ENCODE measurements at regions not wholly inside any gene's neighbourhood (a gene's known extent, or its start where the extent isn't known, plus 50 kb on each side); places are given as distances from the start of the nearest gene placed in this dataset.

DNA sequence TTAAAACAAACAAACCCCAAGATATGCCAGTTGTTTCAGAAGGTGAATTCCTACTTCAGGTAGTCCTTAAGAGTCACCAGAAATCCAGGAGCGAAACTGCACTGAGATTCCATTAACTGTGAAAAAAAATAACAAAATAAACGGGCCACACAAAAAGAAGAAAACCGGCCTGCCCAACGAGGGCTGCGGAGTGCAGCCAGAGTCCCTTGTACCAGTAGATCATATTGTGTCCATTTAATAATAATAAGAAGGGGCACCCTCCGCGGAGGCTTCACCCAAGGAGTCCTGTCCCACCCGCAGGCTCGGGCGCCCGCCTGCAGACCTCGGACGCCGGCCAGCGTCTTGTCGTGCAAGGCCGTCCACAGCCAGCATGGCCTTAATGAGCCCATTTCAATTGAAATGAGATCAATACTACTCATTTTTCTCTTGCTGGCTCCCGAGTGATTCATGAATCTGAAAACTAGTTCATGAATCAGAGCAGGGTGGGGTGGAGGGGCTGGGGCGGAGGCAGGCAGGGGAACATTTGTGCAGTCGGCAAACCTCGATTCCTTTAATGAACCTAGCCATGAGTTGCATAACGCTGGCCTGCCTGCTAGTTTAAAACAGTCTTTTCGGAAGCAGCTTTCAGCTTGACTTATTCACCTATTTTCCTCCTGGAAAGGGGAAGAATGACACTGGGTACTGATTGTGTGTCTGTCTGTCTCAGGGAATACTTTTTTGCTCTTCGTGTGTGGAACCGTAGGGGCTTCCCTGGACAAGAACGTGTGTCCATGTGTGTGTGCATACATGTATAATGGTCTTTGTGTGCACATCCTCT, 113.1 kb upstream of the IRF2BP2 start (continued):
- TF ChIP-seq, protein P1, sequence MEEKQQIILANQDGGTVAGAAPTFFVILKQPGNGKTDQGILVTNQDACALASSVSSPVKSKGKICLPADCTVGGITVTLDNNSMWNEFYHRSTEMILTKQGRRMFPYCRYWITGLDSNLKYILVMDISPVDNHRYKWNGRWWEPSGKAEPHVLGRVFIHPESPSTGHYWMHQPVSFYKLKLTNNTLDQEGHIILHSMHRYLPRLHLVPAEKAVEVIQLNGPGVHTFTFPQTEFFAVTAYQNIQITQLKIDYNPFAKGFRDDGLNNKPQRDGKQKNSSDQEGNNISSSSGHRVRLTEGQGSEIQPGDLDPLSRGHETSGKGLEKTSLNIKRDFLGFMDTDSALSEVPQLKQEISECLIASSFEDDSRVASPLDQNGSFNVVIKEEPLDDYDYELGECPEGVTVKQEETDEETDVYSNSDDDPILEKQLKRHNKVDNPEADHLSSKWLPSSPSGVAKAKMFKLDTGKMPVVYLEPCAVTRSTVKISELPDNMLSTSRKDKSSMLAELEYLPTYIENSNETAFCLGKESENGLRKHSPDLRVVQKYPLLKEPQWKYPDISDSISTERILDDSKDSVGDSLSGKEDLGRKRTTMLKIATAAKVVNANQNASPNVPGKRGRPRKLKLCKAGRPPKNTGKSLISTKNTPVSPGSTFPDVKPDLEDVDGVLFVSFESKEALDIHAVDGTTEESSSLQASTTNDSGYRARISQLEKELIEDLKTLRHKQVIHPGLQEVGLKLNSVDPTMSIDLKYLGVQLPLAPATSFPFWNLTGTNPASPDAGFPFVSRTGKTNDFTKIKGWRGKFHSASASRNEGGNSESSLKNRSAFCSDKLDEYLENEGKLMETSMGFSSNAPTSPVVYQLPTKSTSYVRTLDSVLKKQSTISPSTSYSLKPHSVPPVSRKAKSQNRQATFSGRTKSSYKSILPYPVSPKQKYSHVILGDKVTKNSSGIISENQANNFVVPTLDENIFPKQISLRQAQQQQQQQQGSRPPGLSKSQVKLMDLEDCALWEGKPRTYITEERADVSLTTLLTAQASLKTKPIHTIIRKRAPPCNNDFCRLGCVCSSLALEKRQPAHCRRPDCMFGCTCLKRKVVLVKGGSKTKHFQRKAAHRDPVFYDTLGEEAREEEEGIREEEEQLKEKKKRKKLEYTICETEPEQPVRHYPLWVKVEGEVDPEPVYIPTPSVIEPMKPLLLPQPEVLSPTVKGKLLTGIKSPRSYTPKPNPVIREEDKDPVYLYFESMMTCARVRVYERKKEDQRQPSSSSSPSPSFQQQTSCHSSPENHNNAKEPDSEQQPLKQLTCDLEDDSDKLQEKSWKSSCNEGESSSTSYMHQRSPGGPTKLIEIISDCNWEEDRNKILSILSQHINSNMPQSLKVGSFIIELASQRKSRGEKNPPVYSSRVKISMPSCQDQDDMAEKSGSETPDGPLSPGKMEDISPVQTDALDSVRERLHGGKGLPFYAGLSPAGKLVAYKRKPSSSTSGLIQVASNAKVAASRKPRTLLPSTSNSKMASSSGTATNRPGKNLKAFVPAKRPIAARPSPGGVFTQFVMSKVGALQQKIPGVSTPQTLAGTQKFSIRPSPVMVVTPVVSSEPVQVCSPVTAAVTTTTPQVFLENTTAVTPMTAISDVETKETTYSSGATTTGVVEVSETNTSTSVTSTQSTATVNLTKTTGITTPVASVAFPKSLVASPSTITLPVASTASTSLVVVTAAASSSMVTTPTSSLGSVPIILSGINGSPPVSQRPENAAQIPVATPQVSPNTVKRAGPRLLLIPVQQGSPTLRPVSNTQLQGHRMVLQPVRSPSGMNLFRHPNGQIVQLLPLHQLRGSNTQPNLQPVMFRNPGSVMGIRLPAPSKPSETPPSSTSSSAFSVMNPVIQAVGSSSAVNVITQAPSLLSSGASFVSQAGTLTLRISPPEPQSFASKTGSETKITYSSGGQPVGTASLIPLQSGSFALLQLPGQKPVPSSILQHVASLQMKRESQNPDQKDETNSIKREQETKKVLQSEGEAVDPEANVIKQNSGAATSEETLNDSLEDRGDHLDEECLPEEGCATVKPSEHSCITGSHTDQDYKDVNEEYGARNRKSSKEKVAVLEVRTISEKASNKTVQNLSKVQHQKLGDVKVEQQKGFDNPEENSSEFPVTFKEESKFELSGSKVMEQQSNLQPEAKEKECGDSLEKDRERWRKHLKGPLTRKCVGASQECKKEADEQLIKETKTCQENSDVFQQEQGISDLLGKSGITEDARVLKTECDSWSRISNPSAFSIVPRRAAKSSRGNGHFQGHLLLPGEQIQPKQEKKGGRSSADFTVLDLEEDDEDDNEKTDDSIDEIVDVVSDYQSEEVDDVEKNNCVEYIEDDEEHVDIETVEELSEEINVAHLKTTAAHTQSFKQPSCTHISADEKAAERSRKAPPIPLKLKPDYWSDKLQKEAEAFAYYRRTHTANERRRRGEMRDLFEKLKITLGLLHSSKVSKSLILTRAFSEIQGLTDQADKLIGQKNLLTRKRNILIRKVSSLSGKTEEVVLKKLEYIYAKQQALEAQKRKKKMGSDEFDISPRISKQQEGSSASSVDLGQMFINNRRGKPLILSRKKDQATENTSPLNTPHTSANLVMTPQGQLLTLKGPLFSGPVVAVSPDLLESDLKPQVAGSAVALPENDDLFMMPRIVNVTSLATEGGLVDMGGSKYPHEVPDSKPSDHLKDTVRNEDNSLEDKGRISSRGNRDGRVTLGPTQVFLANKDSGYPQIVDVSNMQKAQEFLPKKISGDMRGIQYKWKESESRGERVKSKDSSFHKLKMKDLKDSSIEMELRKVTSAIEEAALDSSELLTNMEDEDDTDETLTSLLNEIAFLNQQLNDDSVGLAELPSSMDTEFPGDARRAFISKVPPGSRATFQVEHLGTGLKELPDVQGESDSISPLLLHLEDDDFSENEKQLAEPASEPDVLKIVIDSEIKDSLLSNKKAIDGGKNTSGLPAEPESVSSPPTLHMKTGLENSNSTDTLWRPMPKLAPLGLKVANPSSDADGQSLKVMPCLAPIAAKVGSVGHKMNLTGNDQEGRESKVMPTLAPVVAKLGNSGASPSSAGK (IDR thresholded peaks at IDR 0.05): no peak
- TF ChIP-seq DIDO1 (tag; IDR thresholded peaks at IDR 0.05; ENCODE audit: low read depth): no peak
- no peak for TF ChIP-seq HMGN3 (IDR thresholded peaks at IDR 0.05; ENCODE audit: borderline replicate concordance, extremely low read depth, insufficient read length, low read depth, low read length)
- no peak for TF ChIP-seq SRF (CRISPR knock-in tag; IDR thresholded peaks at IDR 0.05)
- peak; percentile 20 for TF ChIP-seq ELF2 (CRISPR knock-in tag; IDR thresholded peaks at IDR 0.05)
- TF ChIP-seq NFRKB (IDR thresholded peaks at IDR 0.05; ENCODE audit: low read depth): no peak
- peak; percentile 82 for TF ChIP-seq PHF20 (IDR thresholded peaks at IDR 0.05; ENCODE audit: partially characterized antibody)
- no peak for TF ChIP-seq CHCHD3 (CRISPR knock-in tag; IDR thresholded peaks at IDR 0.05)
- no peak for TF ChIP-seq CBFB (CRISPR knock-in tag; IDR thresholded peaks at IDR 0.05)
- TF ChIP-seq ZNF23 (CRISPR knock-in tag; IDR thresholded peaks at IDR 0.05): 0 out of 2 replicates have a peak, but pooled peaks have one; percentile 10
- no peak for TF ChIP-seq YBX1 (IDR thresholded peaks at IDR 0.05)
- no peak; a peak in 1 of 4 replicates for TF ChIP-seq MAZ (CRISPR knock-in tag; conservative IDR thresholded peaks at IDR 0.05 in 1 of 2, IDR thresholded peaks at IDR 0.05 in 1 of 2)
- no peak for TF ChIP-seq KLF13 (tag; IDR thresholded peaks at IDR 0.05; ENCODE audit: borderline replicate concordance, low read depth)
- TF ChIP-seq, protein P2, sequence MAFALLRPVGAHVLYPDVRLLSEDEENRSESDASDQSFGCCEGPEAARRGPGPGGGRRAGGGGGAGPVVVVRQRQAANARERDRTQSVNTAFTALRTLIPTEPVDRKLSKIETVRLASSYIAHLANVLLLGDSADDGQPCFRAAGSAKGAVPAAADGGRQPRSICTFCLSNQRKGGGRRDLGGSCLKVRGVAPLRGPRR (CRISPR knock-in tag; IDR thresholded peaks at IDR 0.05): no peak; the same call in 1 of the 2 replicates
- TF ChIP-seq HMG20A (CRISPR knock-in tag; conservative IDR thresholded peaks at IDR 0.05): no peak

All from K562 (cell line).